GM12873 (cell line): ENCODE measurements at regions not wholly inside any gene's neighbourhood (a gene's known extent, or its start where the extent isn't known, plus 50 kb on each side); places are given as distances from the start of the nearest gene placed in this dataset.

ENCODE experiments used
- CTCF ChIP-seq: IDR thresholded peaks from 2 replicates; pipeline ENCODE4 v1.5.1; 2012; ENCODE audit warnings: low read depth, mild to moderate bottlenecking, moderate library complexity, low read length, control low read depth; ENCODE audit not compliant: insufficient read depth; ENCODE audit errors: missing control alignments

GRCh38 chr12:30357766-30358490, 337.7 kb downstream of the IPO8 start:
- TF ChIP-seq CTCF = no peak

GRCh38 chr12:30345744-30346471, 349.8 kb downstream of the IPO8 start:
- no peak for TF ChIP-seq CTCF

DNA sequence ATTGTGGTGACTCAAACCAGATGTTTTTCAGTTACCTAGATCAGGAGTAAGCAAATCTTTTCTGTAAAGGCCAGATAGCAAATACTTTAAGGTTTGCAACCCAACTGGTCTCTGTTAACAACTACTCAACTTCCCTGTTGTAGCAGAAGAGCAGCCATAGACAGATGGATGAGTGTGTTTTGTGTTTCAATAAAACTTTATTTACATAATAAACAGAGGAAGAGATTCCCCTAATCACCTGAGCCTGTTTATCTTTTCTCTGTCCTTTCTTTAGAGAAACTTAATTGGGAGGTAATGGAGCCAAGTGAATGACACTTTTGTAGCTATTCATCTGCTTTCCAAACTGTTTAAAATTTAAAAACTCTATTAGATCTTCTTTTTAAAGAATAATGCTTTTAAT, 365.1 kb downstream of the IPO8 start:
- no peak for TF ChIP-seq CTCF

GRCh38 chr12:30329281-30329680, 366.4 kb downstream of the IPO8 start:
- no peak for TF ChIP-seq CTCF

DNA sequence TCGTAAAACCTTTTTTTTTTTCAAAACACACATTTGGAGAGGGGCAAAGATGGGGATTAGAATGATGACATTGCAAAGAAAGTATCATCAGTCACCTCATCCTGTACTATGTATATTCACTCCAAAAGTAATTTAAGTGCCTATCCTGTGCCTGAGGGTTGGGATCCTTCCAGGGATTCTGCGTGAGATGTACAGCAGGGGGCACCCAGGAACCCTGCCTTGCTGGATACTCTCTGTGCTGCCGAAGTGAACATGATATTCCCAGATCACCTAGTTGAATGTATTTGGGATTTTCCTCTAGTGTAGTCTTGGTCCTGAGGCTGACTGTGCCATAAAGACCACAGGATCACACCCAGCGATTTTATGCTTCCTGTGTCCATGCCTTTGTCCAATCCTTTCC, 372.7 kb downstream of the IPO8 start:
- no peak for TF ChIP-seq CTCF

- TF ChIP-seq CTCF = no peak
Observed at GRCh38 chr12:30320561-30320960, 375.1 kb downstream of the IPO8 start.

DNA sequence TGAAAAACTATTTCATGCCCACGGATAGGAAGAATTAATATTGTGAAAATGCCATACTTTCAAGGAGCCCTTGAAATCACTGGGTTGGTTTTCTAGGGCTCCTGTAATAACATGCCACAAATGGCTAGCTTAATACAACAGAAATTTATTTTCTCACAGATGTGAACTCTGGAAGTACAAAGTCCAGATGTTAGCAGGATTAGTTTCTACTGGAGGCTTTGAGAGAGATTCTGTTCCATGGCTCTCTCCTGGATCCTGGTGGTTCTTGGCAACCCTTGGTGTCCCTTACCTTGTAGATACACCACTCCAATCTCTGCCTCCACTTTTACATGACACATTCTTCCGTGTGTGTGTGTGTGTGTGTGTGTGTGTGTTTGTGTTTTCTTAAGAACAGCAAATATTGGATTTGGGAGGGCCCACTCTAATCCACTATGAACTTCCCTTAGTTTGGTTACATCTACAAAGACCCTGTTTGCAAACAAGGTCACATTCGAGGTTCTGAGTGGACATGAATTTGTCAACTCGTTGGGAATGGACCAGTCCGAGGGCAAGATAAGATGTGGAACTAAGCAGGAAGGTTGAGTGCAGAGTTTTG, 381.1 kb downstream of the IPO8 start:
- TF ChIP-seq CTCF = no peak
